WI38 (cell line): ENCODE measurements at regions not wholly inside any gene's neighbourhood (a gene's known extent, or its start where the extent isn't known, plus 50 kb on each side); places are given as distances from the start of the nearest gene placed in this dataset.
"Not testable (repeated sequence)": the region's sequence is repeated elsewhere in the genome, so short reads cannot be mapped to it uniquely, and the experiment has no call there.

Experiments used
- H3K4me3 ChIP-seq: 2 replicates; pipeline ENCODE4 v1.5.1; 2011; ENCODE audit warnings: low read depth, mild to moderate bottlenecking, control low read depth, low read length
- CTCF ChIP-seq: IDR thresholded peaks from 2 replicates; pipeline ENCODE4 v1.5.1; 2012; ENCODE audit warnings: low read depth, mild to moderate bottlenecking, control low read depth, low read length

GRCh38 chr6:85714893-85715530 is 72.3 kb upstream of the SYNCRIP start:
- no peak for TF ChIP-seq CTCF
- H3K4me3 ChIP-seq, result no peak overlapping the region

- no peak overlapping the region for H3K4me3 ChIP-seq
- TF ChIP-seq CTCF, result no peak
These were observed 69.7 kb upstream of the SYNCRIP start for GRCh38 chr6:85712346-85712745.

GRCh38 chr6:85707515-85708145 is 64.9 kb upstream of the SYNCRIP start:
- H3K4me3 ChIP-seq, result not testable (repeated sequence)

GRCh38 chr6:85706272-85706671 is 63.6 kb upstream of the SYNCRIP start:
- H3K4me3 ChIP-seq, result no peak overlapping the region
- no peak for TF ChIP-seq CTCF

GRCh38 chr6:85705220-85705619 is 62.5 kb upstream of the SYNCRIP start:
- TF ChIP-seq CTCF, result no peak

GRCh38 chr6:85703406-85703805 is 60.7 kb upstream of the SYNCRIP start:
- TF ChIP-seq CTCF, result no peak
- no peak overlapping the region for H3K4me3 ChIP-seq

More at GRCh38 chr6:85705220-85705619, 62.5 kb upstream of the SYNCRIP start:
- H3K4me3 ChIP-seq, result no peak overlapping the region
